CD14-positive monocyte (primary cell): ENCODE measurements at regions not wholly inside any gene's neighbourhood (a gene's known extent, or its start where the extent isn't known, plus 50 kb on each side); places are given as distances from the start of the nearest gene placed in this dataset.

Experiments
- DNase-seq, 3 donors: peaks; one replicate each; pipeline ENCODE4 v3.0.0-alpha.2; 2011 to 2022
- H2AFZ ChIP-seq: 2 replicates; pipeline ENCODE4 v1.6.0; 2012; ENCODE audit warnings: mild to moderate bottlenecking, low read depth, low read length, inconsistent platforms; ENCODE audit not compliant: insufficient read depth, poor library complexity, severe bottlenecking
- H3K27ac ChIP-seq, 2 donors: 1 replicate in 1 of 2; 2 replicates in 1 of 2; pipeline ENCODE4 v1.5.1; 2012 to 2013; ENCODE audit warnings: low read length in 2 of 2, control low read depth in 1 of 2, inconsistent platforms in 1 of 2, low read depth in 1 of 2, mild to moderate bottlenecking in 1 of 2
- H3K27me3 ChIP-seq, 2 donors: one replicate each; pipeline versions ENCODE4 v1.6.0 to v1.6.1; 2011 to 2013; ENCODE audit warnings: low read length in 2 of 2; ENCODE audit not compliant: control insufficient read depth in 2 of 2, insufficient read depth in 2 of 2
- H3K36me3 ChIP-seq, 2 donors: replicated peaks in 1 of 2; 1 replicate in 1 of 2; 2 replicates in 1 of 2; pipeline versions ENCODE4 v1.5.1 to v1.6.1; 2012 to 2013; ENCODE audit warnings: low read length in 2 of 2, control low read depth in 1 of 2, inconsistent platforms in 1 of 2, mild to moderate bottlenecking in 1 of 2; ENCODE audit not compliant: insufficient read depth in 2 of 2, control insufficient read depth in 1 of 2
- H3K4me1 ChIP-seq, 2 donors: 1 replicate in 1 of 2; 2 replicates in 1 of 2; pipeline versions ENCODE4 v1.5.1 to v1.6.1; 2012 to 2013; ENCODE audit warnings: low read length in 2 of 2, control low read depth in 1 of 2, inconsistent platforms in 1 of 2, mild to moderate bottlenecking in 1 of 2, moderate library complexity in 1 of 2; ENCODE audit not compliant: insufficient read depth in 2 of 2, control insufficient read depth in 1 of 2
- H3K4me2 ChIP-seq: replicated peaks from 2 replicates; pipeline ENCODE3; 2012; ENCODE audit warnings: low read length, moderate library complexity, mild to moderate bottlenecking; ENCODE audit not compliant: poor library complexity, severe bottlenecking; ENCODE audit errors: extremely low read depth
- H3K4me3 ChIP-seq, 3 experiments: fragments of 200-600 bp in 1 of 3; sonication (generic) in 1 of 3; replicated peaks in 1 of 3; 1 replicate in 2 of 3; 2 replicates in 1 of 3; pipeline ENCODE4 v1.5.1; 2011 to 2013; ENCODE audit warnings: low read length in 3 of 3, mild to moderate bottlenecking in 3 of 3, control low read depth in 2 of 3, low read depth in 2 of 3, inconsistent platforms in 1 of 3, moderate library complexity in 1 of 3
- H3K79me2 ChIP-seq: 2 replicates; pipeline ENCODE4 v1.6.0; 2012; ENCODE audit warnings: mild to moderate bottlenecking, control low read depth, inconsistent platforms, low read length, moderate library complexity; ENCODE audit not compliant: insufficient read depth
- H3K9ac ChIP-seq: 2 replicates; pipeline ENCODE4 v1.6.0; 2017; ENCODE audit warnings: low read length, mild to moderate bottlenecking; ENCODE audit not compliant: insufficient read depth, poor library complexity, severe bottlenecking
- H3K9me3 ChIP-seq, 2 donors: replicated peaks in 1 of 2; 1 replicate in 1 of 2; 2 replicates in 1 of 2; pipeline versions ENCODE4 v1.5.1 to v1.6.1; 2012 to 2013; ENCODE audit warnings: low read length in 2 of 2, control low read depth in 1 of 2; ENCODE audit not compliant: control insufficient read depth in 1 of 2, insufficient read depth in 1 of 2
- H4K20me1 ChIP-seq: 2 replicates; pipeline ENCODE4 v1.6.0; 2012; ENCODE audit warnings: mild to moderate bottlenecking, low read length, control low read depth, moderate library complexity; ENCODE audit not compliant: insufficient read depth
- H3K27ac Mint-ChIP-seq, 7 donors: one replicate each; pipeline ENCODE4 v1.8.0; 2020; ENCODE audit warnings: mild to moderate bottlenecking in 7 of 7, mixed read lengths in 7 of 7, moderate library complexity in 6 of 7, inconsistent platforms in 2 of 7
- H3K27me3 Mint-ChIP-seq, 3 donors: one replicate each; pipeline ENCODE4 v1.8.0; 2021 to 2022; ENCODE audit warnings: low read depth in 3 of 3, mild to moderate bottlenecking in 3 of 3, mixed read lengths in 3 of 3, moderate library complexity in 3 of 3, inconsistent platforms in 1 of 3
- H3K36me3 Mint-ChIP-seq, 2 donors: one replicate each; pipeline ENCODE4 v1.8.0; 2020; ENCODE audit warnings: mixed read lengths in 2 of 2, inconsistent platforms in 1 of 2, mild to moderate bottlenecking in 1 of 2
- H3K4me1 Mint-ChIP-seq: one replicate; pipeline ENCODE4 v1.8.0; 2020; ENCODE audit warnings: mild to moderate bottlenecking, mixed read lengths
- H3K4me3 Mint-ChIP-seq, 2 donors: one replicate each; pipeline ENCODE4 v1.8.0; 2020; ENCODE audit warnings: mild to moderate bottlenecking in 2 of 2, mixed read lengths in 2 of 2, moderate library complexity in 1 of 2
- H3K9me3 Mint-ChIP-seq, 7 donors: one replicate each; pipeline ENCODE4 v1.8.0; 2020 to 2022; ENCODE audit warnings: mixed read lengths in 7 of 7, mild to moderate bottlenecking in 6 of 7, moderate library complexity in 6 of 7, inconsistent platforms in 2 of 7
- CTCF ChIP-seq: fragments of 200-600 bp; IDR thresholded peaks from one replicate; pipeline ENCODE4 v1.8.0; 2022; ENCODE audit warnings: antibody characterized with exemption, mild to moderate bottlenecking
- WGBS: methylation state at CpG from one replicate; pipeline ENCODE4 v1.1.5; 2013; ENCODE audit warnings: missing lambda C conversion rate; ENCODE audit not compliant: insufficient coverage; 5-methylcytosine and 5-hydroxymethylcytosine counted together
- intact Hi-C, 2 donors: fragments of 100-400 bp; cut with micrococcal nuclease; formaldehyde crosslinking; loops; one replicate each; pipeline versions ENCODE4 v1.15.0 to v1.15.1; 2023

DNA sequence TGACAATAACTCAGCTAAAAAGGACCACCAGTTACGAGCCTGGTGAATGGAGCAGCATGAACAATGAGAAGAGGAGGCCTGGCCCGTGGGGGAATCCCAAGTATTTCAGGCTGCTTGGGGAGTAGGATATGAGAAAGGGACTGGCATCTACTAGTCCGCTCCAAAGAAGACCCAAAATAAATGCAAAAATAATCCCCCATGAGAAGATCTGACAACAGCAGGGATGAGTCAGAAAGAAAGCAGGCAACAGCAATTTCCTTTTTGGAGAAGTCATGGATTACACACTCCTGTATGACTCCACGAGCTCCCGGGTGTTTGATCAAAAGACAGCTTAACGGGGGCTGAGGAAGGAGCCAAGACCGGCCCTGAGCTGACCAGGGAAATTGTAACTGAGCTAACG lies 111.4 kb downstream of the SOX11 start:
- no peak for DNase-seq
- TF ChIP-seq CTCF: no peak
- Mint-ChIP-seq H3K4me1 (no peaks in the 10 kb centered on the region), H3K4me3 (no peak overlapping the region), H3K36me3 (no peaks in the 10 kb centered on the region), H3K27ac (no peak overlapping the region), H3K27me3 (no peaks in the 10 kb centered on the region), H3K9me3 (peaks cover 2 to 12% (median 3%) of the 10 kb centered on the region in 7 donors)
- Histone ChIP-seq H4K20me1 (no peaks in the 10 kb centered on the region), H3K36me3 (no peaks in the 10 kb centered on the region), H3K4me3 (no peak overlapping the region), H3K9ac (no peak overlapping the region), H3K27me3 (no peaks in the 10 kb centered on the region), H2AFZ (no peak overlapping the region), H3K4me1 (no peaks in the 10 kb centered on the region), H3K79me2 (no peaks in the 10 kb centered on the region), H3K4me2 (no peak overlapping the region), H3K27ac (no peak overlapping the region), H3K9me3 (peaks cover 0 to 12% of the 10 kb centered on the region in 2 donors)
- intact Hi-C loops: no loop called here
- WGBS: 72% methylated on average over 6 of the region's 8 CpGs

DNA sequence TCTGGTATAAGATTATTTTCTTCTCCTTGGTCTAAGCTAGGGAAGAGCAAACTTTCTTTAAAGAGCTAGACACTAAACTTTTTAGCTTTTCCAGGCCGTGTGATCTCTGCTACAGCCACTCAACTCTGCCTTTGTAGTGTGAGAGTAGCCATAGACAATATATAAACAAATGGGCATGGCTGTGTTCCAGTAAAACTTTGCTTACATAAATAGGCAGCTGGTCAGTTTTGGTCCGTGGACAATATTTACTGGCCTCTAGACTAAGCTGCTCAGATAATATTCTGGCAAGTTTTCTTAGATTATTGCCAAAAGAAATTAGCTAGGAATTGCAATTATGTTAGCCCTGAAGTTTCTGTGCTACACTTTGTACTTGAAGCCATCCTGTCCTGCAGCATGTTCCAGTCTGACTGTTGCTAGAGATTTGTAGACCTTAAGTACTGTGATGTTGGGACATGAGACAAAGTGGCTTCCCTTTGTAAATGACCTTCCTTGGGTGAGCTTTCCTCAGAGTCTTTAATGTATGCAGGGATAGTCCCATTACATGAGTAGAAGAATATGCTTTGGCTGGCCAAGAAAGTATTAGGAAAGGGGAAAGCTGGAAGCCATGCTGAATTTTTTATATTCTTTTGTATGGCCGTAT lies 126.9 kb downstream of the SOX11 start:
- intact Hi-C loops: no loop called here
- H3K9me3 Mint-ChIP-seq: peaks cover 0 to 11% (median 3%) of the 10 kb centered on the region in 7 donors
- no peaks in the 10 kb centered on the region for H4K20me1 ChIP-seq
- H3K79me2 ChIP-seq: no peaks in the 10 kb centered on the region
- no peaks in the 10 kb centered on the region for H3K4me1 Mint-ChIP-seq
- H3K4me3 ChIP-seq: no peak overlapping the region
- H3K4me2 ChIP-seq: no peak overlapping the region
- no peaks in the 10 kb centered on the region for H3K36me3 ChIP-seq
- no peak overlapping the region for H3K27ac ChIP-seq
- no peak for TF ChIP-seq CTCF
- H3K4me3 Mint-ChIP-seq: no peak overlapping the region
- peaks cover 0 to 2% (median 0%) of the 10 kb centered on the region in 3 donors for H3K27me3 Mint-ChIP-seq
- no peak overlapping the region for H3K9ac ChIP-seq
- H3K27me3 ChIP-seq: no peaks in the 10 kb centered on the region
- WGBS: no CpG with 5 or more reads among the region's 3 CpGs
- no peak overlapping the region for H3K27ac Mint-ChIP-seq
- no peaks in the 10 kb centered on the region for H3K9me3 ChIP-seq
- H2AFZ ChIP-seq: no peak overlapping the region
- DNase-seq: no peak
- H3K36me3 Mint-ChIP-seq: no peaks in the 10 kb centered on the region
- H3K4me1 ChIP-seq: no peaks in the 10 kb centered on the region
